Adipose tissue (tissue), 3 donors: ENCODE measurements at regions not wholly inside any gene's neighbourhood (a gene's known extent, or its start where the extent isn't known, plus 50 kb on each side); places are given as distances from the start of the nearest gene placed in this dataset.

Experiments
- H3K27ac ChIP-seq: one replicate; pipeline ENCODE4 v1.5.1; 2013; ENCODE audit warnings: low read depth, low read length
- WGBS, 3 donors: extraction: QIAGEN DNeasy Blood & Tissue Kit; methylation state at CpG; one replicate each; pipeline ENCODE4 v1.1.7; 2013; 5-methylcytosine and 5-hydroxymethylcytosine counted together
- donor health status: healthy with polysubstance abuse.
- donor health status: Bipolar disorder and iron deficiency.
- donor health status: healthy.

DNA sequence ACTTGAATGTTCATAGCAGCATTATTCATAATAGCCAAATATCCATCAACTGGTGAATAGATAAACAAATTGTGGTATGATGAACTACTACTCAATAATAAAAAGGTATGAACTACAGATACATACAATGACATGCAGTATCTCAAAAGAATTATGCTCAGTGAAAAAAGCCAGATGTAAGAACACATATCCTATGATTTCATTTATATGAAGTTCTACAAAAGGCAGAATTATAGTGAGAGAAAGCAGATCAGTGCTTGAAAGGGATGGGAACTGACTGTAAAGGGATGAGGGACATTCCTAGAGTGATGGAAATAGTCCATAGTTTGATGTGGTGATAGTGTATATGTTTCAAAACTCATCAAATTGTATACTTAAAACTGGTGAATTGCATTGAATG, 339.0 kb downstream of the ENC1 start:
- H3K27ac ChIP-seq, result no peak overlapping the region

DNA sequence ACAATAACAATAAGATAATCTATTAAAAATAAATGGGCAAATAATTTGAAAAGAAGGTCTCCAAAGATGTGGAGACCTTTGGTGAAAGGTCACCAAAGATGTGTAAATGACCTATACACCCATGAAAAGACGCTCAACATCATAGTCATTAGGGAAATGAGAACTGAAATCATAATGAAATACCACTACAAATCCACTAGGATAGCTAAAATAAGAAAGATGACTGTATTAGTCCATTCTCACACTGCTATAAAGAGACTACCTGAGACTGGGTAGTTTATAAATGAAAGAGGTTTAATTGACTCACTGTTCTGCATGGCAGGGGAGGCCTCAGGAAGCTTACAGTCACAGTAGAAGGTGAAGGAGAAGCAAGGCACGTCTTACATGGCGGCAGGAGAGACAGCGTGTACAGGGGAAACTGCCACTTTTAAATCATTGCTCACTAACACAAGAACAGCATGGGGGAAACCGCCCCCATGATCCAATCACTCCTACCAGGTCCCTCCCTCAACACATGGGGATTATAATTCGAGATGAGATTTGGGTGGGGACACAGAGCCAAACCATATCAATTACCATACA, 339.6 kb downstream of the ENC1 start:
- WGBS, 3 donors, result 89 to 94% (median 92%) methylated on average over 6 of the region's 6 CpGs

DNA sequence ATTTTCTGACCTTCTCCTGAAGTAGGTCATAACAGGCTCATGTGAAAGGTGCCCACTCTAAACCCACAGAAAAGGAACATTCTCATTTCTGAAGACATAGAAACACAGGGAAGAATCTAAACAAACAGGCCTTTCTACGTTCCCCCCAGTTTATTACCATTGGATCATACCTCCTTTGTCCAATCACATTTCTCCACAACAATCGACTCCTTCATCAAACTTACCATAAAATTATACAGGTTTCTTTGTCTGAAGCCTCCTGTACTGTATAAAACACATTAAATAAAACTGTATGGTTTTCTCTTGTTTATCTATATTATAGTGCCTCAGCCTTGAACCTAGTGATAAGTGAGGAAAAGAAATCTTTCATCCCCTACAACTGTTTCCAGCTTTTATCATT, 340.7 kb downstream of the ENC1 start:
- 89 to 97% (median 93%) methylated on average over 2 of the region's 2 CpGs for WGBS, 3 donors
- no peak overlapping the region for H3K27ac ChIP-seq

More for the DNA sequence above, 339.6 kb downstream of the ENC1 start:
- H3K27ac ChIP-seq, result no peak overlapping the region

DNA sequence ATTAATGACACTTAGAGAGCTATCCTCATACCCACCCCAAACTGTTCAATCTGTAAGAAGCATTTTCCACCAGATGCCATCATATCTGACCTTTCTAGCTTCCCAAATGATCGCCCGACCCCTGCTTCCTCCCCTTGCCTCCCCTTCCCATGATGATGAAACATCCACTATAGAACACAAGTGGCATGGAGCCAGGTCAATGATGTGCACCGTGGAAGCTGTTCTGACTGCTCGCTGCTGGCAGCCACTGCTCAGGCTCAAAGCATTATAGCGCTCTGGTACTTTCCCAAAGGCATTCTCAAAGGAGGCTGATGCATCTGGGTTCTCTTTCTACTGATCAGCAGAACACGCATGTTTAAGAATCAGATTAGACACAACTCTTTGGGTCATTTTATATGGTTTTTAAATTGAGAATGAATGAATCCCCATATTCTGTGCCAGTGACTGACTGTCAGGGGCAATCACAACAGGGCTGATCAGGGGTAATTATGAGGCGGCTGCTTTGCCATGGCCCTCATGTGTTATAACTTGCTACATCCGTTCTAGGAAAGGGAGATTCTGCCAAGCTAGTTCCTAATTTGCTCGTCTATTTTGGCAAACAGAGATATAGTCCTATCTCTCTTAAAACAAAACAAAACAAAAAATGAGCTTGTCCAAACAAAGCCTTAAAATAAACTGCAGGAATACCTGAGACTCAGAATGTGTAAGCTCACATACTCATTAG, 343.7 kb downstream of the ENC1 start:
- H3K27ac ChIP-seq, result no peak overlapping the region
- 38 to 57% (median 44%) methylated on average over 9 of the region's 9 CpGs for WGBS, 3 donors

DNA sequence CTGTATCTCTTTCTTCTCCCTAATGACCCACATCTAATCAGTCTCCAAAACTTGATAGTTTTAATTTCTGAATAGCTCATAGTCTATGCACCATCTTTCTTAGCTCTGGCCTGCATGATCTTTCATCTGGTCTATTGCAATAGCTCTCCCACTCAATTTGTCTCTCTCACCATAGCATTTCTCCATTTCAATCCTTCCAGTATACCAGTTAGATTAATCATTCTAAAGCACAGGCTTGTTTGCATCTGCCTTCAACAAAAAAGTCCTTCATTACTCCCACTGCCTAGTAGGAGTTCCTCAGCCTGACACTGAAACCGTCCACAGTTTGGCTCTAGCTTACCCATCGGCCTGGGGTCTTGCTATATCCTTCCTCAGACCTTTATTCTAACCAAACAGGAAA, 344.9 kb downstream of the ENC1 start:
- 85 to 93% (median 92%) methylated on average over 2 of the region's 2 CpGs for WGBS, 3 donors
- H3K27ac ChIP-seq, result no peak overlapping the region

DNA sequence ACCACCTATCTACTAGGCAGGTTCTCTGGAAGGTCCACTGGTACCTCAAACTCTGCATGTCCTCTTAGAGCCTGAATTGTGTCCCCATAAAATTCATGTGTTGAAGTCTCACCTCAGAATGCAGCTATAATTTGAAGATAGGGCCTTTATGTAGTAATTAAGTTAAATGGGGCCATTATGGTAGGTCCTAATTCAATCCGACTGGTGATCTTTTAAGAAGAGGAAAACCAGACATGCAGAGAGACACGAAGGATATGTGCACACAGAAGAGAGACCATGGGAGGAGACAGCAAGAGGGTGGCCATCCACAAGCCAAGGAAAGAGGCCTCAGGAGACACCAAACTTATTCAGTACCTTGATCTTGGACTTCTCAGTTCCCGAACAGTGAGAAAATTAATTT, 345.4 kb downstream of the ENC1 start:
- 91 to 93% (median 93%) methylated on average over 3 of the region's 3 CpGs for WGBS, 3 donors
- H3K27ac ChIP-seq, result no peak overlapping the region

DNA sequence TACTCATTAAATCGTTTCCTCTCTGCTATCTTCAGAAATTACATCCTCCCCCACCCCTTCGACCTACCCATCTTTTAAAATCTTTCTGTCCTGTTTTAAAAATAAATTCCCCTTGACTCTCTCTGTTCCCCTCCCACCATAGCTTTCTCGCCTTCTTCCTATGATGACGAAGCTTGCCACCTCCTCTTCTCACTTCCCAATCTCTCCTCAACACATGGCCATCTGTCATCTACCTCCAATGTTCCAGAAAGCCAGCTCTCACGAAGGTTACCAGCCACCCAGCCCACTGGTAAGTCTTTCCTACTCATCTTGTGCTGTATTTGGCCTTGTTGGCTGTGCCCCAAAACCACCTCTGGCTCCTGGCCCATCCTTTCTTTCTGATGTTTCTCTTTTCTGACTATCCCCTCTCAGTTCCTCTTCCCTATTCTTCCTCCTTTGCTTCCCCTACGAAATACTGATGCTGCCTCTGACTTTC, 346.3 kb downstream of the ENC1 start:
- WGBS, 3 donors, result 53 to 84% (median 66%) methylated on average over 6 of the region's 6 CpGs

DNA sequence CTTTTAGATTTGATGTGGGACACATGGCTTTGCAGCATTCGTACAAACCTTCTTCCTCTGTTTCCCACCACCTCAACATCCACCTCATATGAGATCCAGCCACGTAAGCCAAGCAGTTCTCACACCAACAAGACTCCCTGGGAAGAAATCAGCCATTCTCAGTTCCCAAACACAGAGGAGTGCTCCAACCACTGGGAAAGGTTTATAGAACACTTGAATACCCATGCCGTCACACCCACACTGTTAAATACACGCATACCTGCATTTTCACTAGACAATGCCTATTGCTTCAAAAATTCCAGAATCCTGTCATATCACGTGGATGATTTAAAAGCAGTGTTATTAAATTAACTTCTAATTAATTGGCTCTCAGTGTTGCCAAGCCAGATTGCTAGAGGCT, 347.3 kb downstream of the ENC1 start:
- WGBS, 3 donors, result 91 to 97% (median 93%) methylated on average over 5 of the region's 5 CpGs
- no peak overlapping the region for H3K27ac ChIP-seq

More for the DNA sequence above, 346.3 kb downstream of the ENC1 start:
- H3K27ac ChIP-seq, result no peak overlapping the region

DNA sequence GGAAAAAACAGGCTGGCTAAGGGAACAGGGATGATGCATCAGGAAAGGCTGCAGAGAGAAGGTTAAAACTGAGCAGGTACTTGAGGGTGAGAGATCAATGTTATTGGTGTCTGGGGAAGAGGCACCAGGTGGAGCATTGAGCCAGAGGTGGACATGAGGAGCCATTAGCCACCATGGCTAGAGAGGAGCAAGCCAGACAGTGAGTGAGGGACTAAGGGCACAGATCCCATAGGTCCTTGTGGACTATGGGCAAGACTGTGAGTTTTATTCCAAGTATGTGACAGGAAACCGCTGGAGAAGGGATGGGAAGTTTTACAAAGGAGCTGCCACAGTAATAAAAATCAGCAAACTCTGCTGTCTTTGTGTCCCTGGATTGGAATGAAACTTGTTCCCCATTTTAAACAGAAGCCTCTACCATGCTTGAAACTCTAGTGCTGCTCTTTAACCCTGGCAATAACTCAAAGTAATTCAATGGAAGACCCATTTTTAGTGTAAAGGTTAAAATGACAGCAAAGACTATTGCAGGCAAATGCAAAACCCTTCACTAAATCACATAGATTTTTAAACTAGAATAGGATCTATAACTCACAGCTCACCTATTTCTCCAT, 349.8 kb downstream of the ENC1 start:
- 62 to 80% (median 76%) methylated on average over 1 of the region's 1 CpG for WGBS, 3 donors
- H3K27ac ChIP-seq, result no peak overlapping the region

DNA sequence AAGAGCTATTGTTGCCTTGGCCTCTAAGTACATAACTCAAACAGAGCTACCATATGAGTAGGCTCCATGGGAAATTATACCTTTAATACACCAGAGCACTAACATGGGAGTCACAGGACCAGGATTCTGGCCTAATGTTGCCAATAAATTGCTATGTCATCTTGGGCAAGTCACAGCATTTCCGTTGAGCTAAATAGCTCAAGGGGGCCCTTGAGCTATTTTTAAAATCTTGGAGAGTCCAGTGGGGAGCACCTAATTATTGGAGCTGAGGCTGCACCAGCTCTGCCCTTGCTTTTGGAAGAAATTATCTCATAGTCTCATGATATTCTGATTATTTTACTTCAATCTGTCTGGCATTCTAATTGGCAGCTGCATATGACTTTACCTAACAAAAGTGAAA, 350.8 kb downstream of the ENC1 start:
- WGBS, 3 donors, result 52 to 89% (median 62%) methylated on average over 1 of the region's 1 CpG

DNA sequence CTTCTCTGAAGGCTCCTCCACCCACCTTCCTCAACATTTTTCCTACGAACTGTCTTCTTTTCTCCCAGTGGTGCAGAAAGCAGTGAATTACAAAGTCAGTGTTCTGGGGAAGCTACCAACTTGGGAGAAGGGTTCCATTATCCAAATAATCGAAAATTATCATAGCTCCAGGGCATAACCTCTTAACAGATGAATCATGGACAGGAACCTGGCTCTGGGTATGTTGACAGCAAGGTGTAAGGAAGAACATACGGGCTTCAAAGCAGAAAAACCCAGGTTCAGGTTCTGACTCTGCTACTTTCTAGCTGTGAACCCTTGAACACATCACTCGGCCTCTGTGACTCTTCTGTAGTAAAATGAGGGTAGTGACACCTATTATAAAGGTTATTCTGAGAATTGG, 351.3 kb downstream of the ENC1 start:
- WGBS, 3 donors, result 75 to 82% (median 77%) methylated on average over 4 of the region's 4 CpGs
- no peak overlapping the region for H3K27ac ChIP-seq

More for the DNA sequence above, 350.8 kb downstream of the ENC1 start:
- H3K27ac ChIP-seq, result no peak overlapping the region

DNA sequence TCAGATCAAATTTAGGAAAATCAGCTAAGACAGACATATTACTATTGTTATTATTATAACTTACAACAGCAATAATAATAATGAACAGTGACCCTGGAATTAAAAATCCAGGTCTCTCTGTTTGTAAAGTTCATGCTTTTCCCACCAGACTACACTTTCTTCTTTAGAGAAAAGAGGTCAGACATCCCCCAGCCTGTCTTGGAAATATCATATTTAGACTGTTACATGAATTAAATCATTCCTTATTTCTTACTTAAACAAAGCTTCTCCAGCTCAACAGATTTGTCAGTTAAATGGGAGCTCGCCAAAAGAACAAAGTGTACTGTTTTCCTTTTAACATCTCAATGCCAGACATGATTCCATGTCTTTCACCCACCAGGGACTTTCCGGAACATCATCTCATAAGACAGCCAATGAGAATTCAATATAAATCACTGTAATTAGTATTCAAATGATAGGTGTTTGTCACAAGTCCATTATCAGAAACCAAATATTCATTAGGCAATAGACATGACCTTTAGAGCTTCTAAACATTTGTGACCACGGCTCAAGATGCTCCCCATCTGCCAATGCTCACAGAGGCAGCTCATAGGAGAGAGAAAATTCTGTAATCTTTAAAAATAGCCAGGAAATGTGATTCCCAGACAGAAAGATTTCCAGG, 351.9 kb downstream of the ENC1 start:
- WGBS, 3 donors, result 58% methylated on average over 3 of the region's 3 CpGs
- H3K27ac ChIP-seq, result no peak overlapping the region

DNA sequence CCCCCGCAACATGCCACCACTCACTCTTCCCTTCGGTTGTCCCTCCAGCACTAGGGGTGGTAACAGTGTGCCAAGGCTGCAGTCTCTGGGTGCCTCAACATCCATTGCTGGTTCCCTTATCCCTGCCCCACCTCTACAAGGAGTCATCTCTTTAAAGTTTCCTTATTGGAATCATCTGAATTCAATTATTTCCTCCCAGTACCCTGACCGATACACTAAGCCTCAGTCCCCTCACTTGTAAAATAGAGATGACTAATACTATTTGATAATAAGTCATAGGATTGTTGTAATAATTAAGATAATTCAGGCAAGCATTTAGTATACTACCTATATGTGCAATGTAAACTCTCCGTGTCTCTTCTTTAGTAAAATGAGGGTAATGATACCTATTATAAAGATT, 352.5 kb downstream of the ENC1 start:
- WGBS, 3 donors, result 88 to 96% (median 89%) methylated on average over 4 of the region's 4 CpGs
- no peak overlapping the region for H3K27ac ChIP-seq

DNA sequence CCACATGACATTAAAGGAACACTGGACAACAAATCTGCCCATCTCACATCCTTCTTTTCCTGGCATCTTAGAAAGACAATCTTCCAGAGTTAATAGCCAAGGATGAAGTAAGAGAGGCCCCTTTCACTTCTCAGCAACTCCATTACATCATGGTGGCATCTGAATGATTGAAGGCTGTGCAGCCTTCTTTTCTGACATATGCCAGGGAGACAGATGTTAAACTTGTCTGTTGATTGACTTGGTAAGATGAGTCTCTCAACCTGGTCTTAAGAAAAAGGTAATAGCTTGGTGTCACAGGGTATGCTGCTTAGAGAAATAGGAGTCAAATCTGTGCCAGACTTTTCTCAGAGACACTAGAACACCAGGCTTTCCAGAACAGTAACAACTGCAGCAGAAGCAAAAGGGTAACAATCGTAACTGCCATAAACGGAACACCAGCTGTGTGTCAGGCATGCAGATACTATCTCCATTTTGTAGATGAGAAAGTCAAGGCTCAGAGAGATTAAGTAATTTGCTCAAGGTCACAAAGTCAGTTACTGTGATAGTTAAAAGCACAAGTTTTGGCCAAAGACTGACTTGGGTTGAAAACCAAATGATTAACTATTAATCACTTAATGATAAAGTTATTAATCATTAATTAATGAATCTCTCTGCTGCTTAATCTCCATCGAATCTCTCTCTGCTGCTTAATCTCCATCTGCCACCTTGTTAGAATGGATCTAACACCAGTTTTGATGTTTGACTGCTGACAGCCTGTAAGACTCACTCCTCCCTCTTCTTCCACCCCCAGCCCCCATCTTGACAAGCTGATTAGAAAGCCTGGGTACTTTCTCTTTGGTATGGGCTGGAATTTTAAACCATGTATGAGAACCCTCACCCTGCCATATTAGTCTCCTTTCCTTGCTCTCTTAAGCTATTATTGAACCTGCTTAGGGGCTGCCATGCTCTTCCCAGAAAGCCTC, 353.5 kb downstream of the ENC1 start:
- WGBS, 3 donors, result 32 to 96% (median 81%) methylated on average over 3 of the region's 3 CpGs
- H3K27ac ChIP-seq, result no peak overlapping the region

DNA sequence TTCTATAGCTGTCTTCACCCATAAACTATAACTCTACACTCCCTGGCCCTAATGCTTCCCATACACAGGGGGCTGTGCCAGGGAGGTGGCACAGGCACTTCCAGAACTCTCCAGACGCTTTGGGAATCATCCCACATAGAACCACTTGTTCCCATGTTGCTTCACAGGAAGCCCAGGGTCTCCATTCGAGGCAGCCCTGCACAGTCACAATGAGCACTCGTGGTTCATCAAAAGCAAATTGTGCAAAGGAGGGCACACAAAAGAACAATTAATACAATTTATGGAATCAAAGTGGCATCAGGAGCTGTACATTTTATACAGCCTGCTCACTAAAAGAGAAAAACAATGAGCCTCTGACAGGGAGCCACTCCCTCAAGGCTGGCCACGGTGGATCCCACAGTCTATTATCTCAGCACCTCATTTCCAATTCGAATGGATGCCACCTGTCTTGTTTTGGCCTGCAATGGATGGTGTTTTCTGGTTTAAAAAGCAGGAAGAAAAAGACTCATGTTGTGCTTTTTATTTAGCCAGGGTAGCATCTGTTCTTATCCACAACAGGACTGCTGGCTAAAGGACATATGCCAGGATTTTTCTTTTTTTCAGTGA, 354.8 kb downstream of the ENC1 start:
- H3K27ac ChIP-seq, result no peak overlapping the region
- 81 to 88% (median 88%) methylated on average over 5 of the region's 5 CpGs for whole genome bisulfite sequencing, 3 donors

DNA sequence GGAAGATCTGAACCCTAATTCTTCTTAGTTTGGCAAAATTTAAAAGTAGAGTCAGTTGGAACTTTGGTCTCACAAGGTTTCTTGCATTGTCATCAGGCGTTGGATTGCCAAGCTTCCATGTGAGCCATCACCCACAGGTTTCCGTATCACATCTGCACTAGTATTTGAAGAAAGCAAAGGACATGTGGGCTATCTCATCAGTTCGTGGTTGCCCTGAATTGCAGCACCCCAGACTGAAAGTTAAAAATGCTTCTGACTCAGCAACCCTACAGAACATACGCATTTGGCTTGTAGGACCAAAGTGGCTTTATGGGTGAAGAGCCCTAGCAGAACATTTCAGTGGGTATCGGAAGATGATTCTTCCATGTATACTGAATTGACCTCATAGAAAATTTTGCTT, 358.0 kb downstream of the ENC1 start:
- H3K27ac ChIP-seq, result no peak overlapping the region
- 58 to 90% (median 76%) methylated on average over 5 of the region's 5 CpGs for WGBS, 3 donors

DNA sequence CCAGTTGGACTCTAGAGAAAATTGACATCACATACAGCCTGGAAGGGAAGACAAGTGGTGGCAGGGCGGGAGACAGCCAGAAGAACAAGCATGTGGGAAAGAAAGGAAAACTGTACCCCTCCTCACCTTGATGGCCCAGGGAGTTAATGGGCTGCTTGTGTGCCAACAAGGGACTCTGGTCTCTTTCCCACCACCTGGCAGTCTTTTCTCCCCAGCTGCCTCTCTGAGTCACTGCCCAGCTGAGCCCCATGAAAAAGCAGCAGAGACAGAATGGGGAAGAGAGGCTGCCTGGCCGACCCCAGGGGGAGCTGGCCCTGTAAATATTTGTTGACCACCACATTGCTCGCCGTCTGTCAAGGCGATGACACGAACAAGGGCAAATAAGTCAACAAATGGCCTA, 359.4 kb downstream of the ENC1 start:
- no peak overlapping the region for H3K27ac ChIP-seq
- 79 to 92% (median 89%) methylated on average over 6 of the region's 6 CpGs for WGBS, 3 donors

DNA sequence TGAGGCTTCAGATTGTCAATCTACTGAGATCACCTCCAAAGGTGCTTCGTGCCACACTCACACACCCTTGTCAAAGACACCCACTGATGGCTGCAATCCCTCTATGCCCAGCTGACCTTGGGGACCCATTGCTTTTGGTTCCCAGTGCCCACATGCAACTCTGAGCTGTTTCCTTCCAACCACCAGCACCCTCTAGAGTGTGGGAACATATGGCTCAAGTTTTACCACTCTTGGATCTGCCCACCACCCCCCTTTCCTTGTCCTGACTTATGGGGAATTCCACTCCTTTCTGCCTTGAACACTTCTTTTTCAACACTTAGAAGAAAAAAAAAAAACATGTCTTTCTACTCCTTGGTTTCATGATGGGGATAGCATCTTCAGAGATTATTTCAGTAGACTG, 360.2 kb downstream of the ENC1 start:
- H3K27ac ChIP-seq, result no peak overlapping the region
- 94 to 100% (median 98%) methylated on average over 1 of the region's 1 CpG for WGBS, 3 donors
